GM12865 (cell line): ENCODE measurements at regions not wholly inside any gene's neighbourhood (a gene's known extent, or its start where the extent isn't known, plus 50 kb on each side); places are given as distances from the start of the nearest gene placed in this dataset.

ENCODE experiments used
- DNase-seq: peaks from one replicate; pipeline ENCODE4 v3.0.0; 2010; ENCODE audit warnings: low read depth
- H3K4me3 ChIP-seq: 2 replicates; pipeline ENCODE4 v1.5.1; 2011; ENCODE audit warnings: mild to moderate bottlenecking, low read depth, low read length, control low read depth
- CTCF ChIP-seq: IDR thresholded peaks from 2 replicates; pipeline ENCODE4 v1.5.1; 2011; ENCODE audit warnings: low read length, control low read depth, low read depth, inconsistent platforms; ENCODE audit not compliant: insufficient read depth; ENCODE audit errors: missing control alignments

DNA sequence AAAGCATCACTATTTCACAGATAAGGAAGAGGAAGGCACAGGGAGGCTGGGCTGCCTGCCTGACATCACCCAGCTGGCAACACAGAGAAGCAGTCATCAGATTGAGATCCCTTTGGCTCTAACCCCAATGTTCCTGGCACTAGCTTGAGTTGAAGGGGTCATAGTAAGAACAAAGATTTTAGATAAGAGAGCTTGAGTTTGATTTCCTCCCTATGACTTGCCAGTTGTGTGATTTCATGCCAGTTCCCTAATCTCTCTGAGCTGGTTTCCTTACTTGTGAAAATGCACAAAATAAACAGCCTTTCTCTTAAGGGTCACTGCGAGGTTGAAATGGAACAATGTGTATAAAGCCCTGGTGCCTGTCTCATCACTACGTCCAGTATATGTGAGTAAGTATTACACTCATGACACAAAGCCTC lies 475.4 kb upstream of the HS3ST1 start:
- H3K4me3 ChIP-seq, result no peak overlapping the region
- no peak for DNase-seq
- TF ChIP-seq CTCF, result no peak

GRCh38 chr4:11901089-11901488 lies 472.4 kb upstream of the HS3ST1 start:
- DNase-seq, result no peak
- H3K4me3 ChIP-seq, result no peak overlapping the region
- no peak for TF ChIP-seq CTCF

DNA sequence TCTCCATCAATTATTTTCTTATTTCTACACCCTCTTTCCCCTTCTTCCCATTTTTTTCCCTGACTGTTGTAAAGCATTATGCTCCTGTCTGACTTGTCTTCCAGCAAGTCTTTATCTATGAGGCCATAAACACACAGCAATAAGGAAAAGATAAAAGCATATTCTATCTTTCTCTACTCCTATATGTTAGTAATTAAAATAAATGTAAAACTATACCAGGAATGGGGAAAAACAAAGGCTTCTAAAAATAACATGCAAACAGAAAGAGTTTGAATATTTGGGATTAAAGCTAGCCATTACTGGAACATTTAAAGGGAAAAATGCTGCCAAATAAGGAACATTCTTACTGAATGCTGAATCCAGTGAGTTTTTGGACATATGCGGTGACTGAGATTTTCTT lies 471.7 kb upstream of the HS3ST1 start:
- DNase-seq, result no peak
- no peak overlapping the region for H3K4me3 ChIP-seq
- no peak for TF ChIP-seq CTCF

DNA sequence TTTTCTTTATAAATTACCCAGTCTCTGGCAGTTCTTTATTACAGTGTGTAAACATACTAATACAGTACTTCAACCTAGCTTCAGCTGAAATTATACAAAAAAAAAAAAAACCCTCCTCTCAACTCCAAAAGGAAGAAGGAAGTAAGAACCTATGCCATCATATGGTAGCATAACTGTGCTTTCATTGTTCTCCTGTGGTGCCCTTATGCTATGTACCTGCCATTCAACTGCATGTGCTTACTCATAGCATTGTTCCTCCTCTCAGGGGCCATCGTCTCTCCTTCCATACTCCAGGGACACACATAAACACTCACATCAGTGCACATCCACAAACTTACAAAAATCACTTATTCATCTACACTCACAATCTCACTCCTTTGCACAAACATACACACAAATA lies 470.1 kb upstream of the HS3ST1 start:
- DNase-seq, result no peak

GRCh38 chr4:11895766-11896165 lies 467.1 kb upstream of the HS3ST1 start:
- no peak for TF ChIP-seq CTCF
- no peak overlapping the region for H3K4me3 ChIP-seq
- no peak for DNase-seq

More for the DNA sequence above, 470.1 kb upstream of the HS3ST1 start:
- no peak overlapping the region for H3K4me3 ChIP-seq
- no peak for TF ChIP-seq CTCF

GRCh38 chr4:11894977-11895376 lies 466.3 kb upstream of the HS3ST1 start:
- H3K4me3 ChIP-seq, result no peak overlapping the region
- TF ChIP-seq CTCF, result no peak
- DNase-seq, result no peak

GRCh38 chr4:11894221-11894620 lies 465.5 kb upstream of the HS3ST1 start:
- TF ChIP-seq CTCF, result no peak
- H3K4me3 ChIP-seq, result no peak overlapping the region
- no peak for DNase-seq
